ENCODE measurements at regions not wholly inside any gene's neighbourhood (a gene's known extent, or its start where the extent isn't known, plus 50 kb on each side); places are given as distances from the start of the nearest gene placed in this dataset.

- TF ChIP-seq EZH2 (IDR thresholded peaks at IDR 0.05) (no peak), CTCF (IDR thresholded peaks at IDR 0.05) (no peak), EZH2phosphoT487 (IDR thresholded peaks at IDR 0.05) (no peak)
These were observed 507.4 kb upstream of the PKDCC start for GRCh38 chr2:41540272-41540998.

All from neural progenitor cell (in vitro differentiated cells).